ENCODE measurements at regions not wholly inside any gene's neighbourhood (a gene's known extent, or its start where the extent isn't known, plus 50 kb on each side); places are given as distances from the start of the nearest gene placed in this dataset.
"Not testable (repeated sequence)": the region's sequence is repeated elsewhere in the genome, so short reads cannot be mapped to it uniquely, and the experiment has no call there.

GRCh38 chr2:198861080-198861479 lies 596.7 kb downstream of the SATB2 start:
- no peaks in the 10 kb centered on the region for H3K27me3 ChIP-seq (ENCODE audit: control insufficient read depth in 1 of 2, insufficient read depth in 2 of 2, low read length in 2 of 2)
- no peak overlapping the region for H3K4me3 ChIP-seq (ENCODE audit: low read length)
- no peaks in the 10 kb centered on the region for H3K36me3 ChIP-seq (ENCODE audit: insufficient read depth, low read length)
- DNase-seq (no peak), ATAC-seq (ENCODE audit: poor library complexity) (no peak)
- no peaks in the 10 kb centered on the region for H3K27me3 Mint-ChIP-seq
- H3K4me1 ChIP-seq (ENCODE audit: insufficient read depth, low read length): no peaks in the 10 kb centered on the region
- ChIA-PET POLR2A (no interaction called here), CTCF (no interaction called here)
- intact Hi-C loops (cut with DNase I, micrococcal nuclease): no loop called here
- no peak overlapping the region for H3K27ac Mint-ChIP-seq
- peaks cover 6% of the 10 kb centered on the region for H3K9me3 Mint-ChIP-seq
- peaks cover 4% of the 10 kb centered on the region in 2 experiments for H3K9me3 ChIP-seq (ENCODE audit: control insufficient read depth in 1 of 2, insufficient read depth in 1 of 2, low read length in 2 of 2)
- no peaks in the 10 kb centered on the region for H3K4me1 Mint-ChIP-seq (ENCODE audit: low read depth)
- TF ChIP-seq CTCF (IDR thresholded peaks at IDR 0.05): no peak
- H3K4me3 Mint-ChIP-seq: no peak overlapping the region
- H3K27ac ChIP-seq (ENCODE audit: low read depth in 1 of 2, low read length in 2 of 2): no peak overlapping the region
- no peaks in the 10 kb centered on the region for H3K36me3 Mint-ChIP-seq (ENCODE audit: low read depth)

GRCh38 chr2:198857246-198857645 lies 600.5 kb downstream of the SATB2 start:
- no peak overlapping the region for H3K27ac ChIP-seq (ENCODE audit: low read depth in 1 of 2, low read length in 2 of 2)
- no peaks in the 10 kb centered on the region for H3K4me1 Mint-ChIP-seq (ENCODE audit: low read depth)

GRCh38 chr2:198855746-198856145 lies 602.0 kb downstream of the SATB2 start:
- DNase-seq; H3K27me3 ChIP-seq (ENCODE audit: control insufficient read depth in 1 of 2, insufficient read depth in 2 of 2, low read length in 2 of 2); H3K36me3 ChIP-seq (ENCODE audit: insufficient read depth, low read length); ATAC-seq (ENCODE audit: poor library complexity); H3K9me3 Mint-ChIP-seq; H3K4me1 ChIP-seq (ENCODE audit: insufficient read depth, low read length); CTCF ChIA-PET; H3K27ac ChIP-seq (ENCODE audit: low read depth in 1 of 2, low read length in 2 of 2); H3K9me3 ChIP-seq (ENCODE audit: control insufficient read depth in 1 of 2, insufficient read depth in 1 of 2, low read length in 2 of 2); H3K4me3 ChIP-seq (ENCODE audit: low read length); H3K4me1 Mint-ChIP-seq (ENCODE audit: low read depth); intact Hi-C loops (cut with DNase I, micrococcal nuclease); H3K27me3 Mint-ChIP-seq; H3K4me3 Mint-ChIP-seq; H3K27ac Mint-ChIP-seq; H3K36me3 Mint-ChIP-seq (ENCODE audit: low read depth); POLR2A ChIA-PET: not testable (repeated sequence)

More at GRCh38 chr2:198857246-198857645, 600.5 kb downstream of the SATB2 start:
- intact Hi-C loops (cut with DNase I, micrococcal nuclease): no loop called here
- H3K4me3 Mint-ChIP-seq: no peak overlapping the region
- no peaks in the 10 kb centered on the region for H3K36me3 Mint-ChIP-seq (ENCODE audit: low read depth)
- Histone ChIP-seq H3K36me3 (ENCODE audit: insufficient read depth, low read length) (no peaks in the 10 kb centered on the region), H3K27me3 (ENCODE audit: control insufficient read depth in 1 of 2, insufficient read depth in 2 of 2, low read length in 2 of 2) (no peaks in the 10 kb centered on the region), H3K4me3 (ENCODE audit: low read length) (no peak overlapping the region), H3K4me1 (ENCODE audit: insufficient read depth, low read length) (no peaks in the 10 kb centered on the region), H3K9me3 (ENCODE audit: control insufficient read depth in 1 of 2, insufficient read depth in 1 of 2, low read length in 2 of 2) (peaks cover 0 to 4% of the 10 kb centered on the region in 2 experiments)
- POLR2A ChIA-PET: no interaction called here
- CTCF ChIA-PET: no interaction called here
- ATAC-seq (ENCODE audit: poor library complexity) (no peak), DNase-seq (no peak)
- H3K9me3 Mint-ChIP-seq: peaks cover 9% of the 10 kb centered on the region
- no peak overlapping the region for H3K27ac Mint-ChIP-seq
- TF ChIP-seq CTCF (IDR thresholded peaks at IDR 0.05): no peak
- no peaks in the 10 kb centered on the region for H3K27me3 Mint-ChIP-seq

GRCh38 chr2:198852248-198852647 lies 605.5 kb downstream of the SATB2 start:
- Mint-ChIP-seq H3K4me3 (no peak overlapping the region), H3K27me3 (no peaks in the 10 kb centered on the region), H3K27ac (no peak overlapping the region), H3K36me3 (ENCODE audit: low read depth) (no peaks in the 10 kb centered on the region), H3K9me3 (peaks cover 10% of the 10 kb centered on the region), H3K4me1 (ENCODE audit: low read depth) (no peaks in the 10 kb centered on the region)
- CTCF ChIA-PET: no interaction called here
- Histone ChIP-seq H3K27ac (ENCODE audit: low read depth in 1 of 2, low read length in 2 of 2) (no peak overlapping the region), H3K36me3 (ENCODE audit: insufficient read depth, low read length) (no peaks in the 10 kb centered on the region), H3K4me3 (ENCODE audit: low read length) (no peak overlapping the region), H3K4me1 (ENCODE audit: insufficient read depth, low read length) (no peaks in the 10 kb centered on the region), H3K9me3 (ENCODE audit: control insufficient read depth in 1 of 2, insufficient read depth in 1 of 2, low read length in 2 of 2) (no peaks in the 10 kb centered on the region), H3K27me3 (ENCODE audit: control insufficient read depth in 1 of 2, insufficient read depth in 2 of 2, low read length in 2 of 2) (no peaks in the 10 kb centered on the region)
- POLR2A ChIA-PET: no interaction called here
- DNase-seq (no peak), ATAC-seq (ENCODE audit: poor library complexity) (no peak)
- no peak for TF ChIP-seq CTCF (IDR thresholded peaks at IDR 0.05)
- intact Hi-C loops (cut with DNase I, micrococcal nuclease): no loop called here
